ENCODE measurements at regions not wholly inside any gene's neighbourhood (a gene's known extent, or its start where the extent isn't known, plus 50 kb on each side); places are given as distances from the start of the nearest gene placed in this dataset.

GRCh38 chr2:181145645-181146044, 165.2 kb downstream of the UBE2E3 start:
- H3K9me3 ChIP-seq (ENCODE audit: low read depth), result no peaks in the 10 kb centered on the region
- H3K27ac ChIP-seq, result no peak overlapping the region
- no peak for DNase-seq (ENCODE audit: low spot score)
- no peaks in the 10 kb centered on the region for H3K36me3 ChIP-seq (replicated peaks; ENCODE audit: insufficient read depth, low read depth)
- TF ChIP-seq CTCF (IDR thresholded peaks at IDR 0.05; ENCODE audit: poor library complexity) (no peak), EZH2phosphoT487 (IDR thresholded peaks at IDR 0.05; ENCODE audit: low read depth, severe bottlenecking, unreplicated experiment) (no peak), EZH2 (IDR thresholded peaks at IDR 0.05; ENCODE audit: borderline replicate concordance) (no peak)
- H3K4me3 ChIP-seq, result no peak overlapping the region
- 97% methylated on average over 22 of the region's 22 CpGs for WGBS (ENCODE audit: low lambda C conversion rate, missing lambda C conversion rate)
- H3K79me2 ChIP-seq, result no peaks in the 10 kb centered on the region
- H3K4me1 ChIP-seq (ENCODE audit: insufficient read depth), result no peaks in the 10 kb centered on the region
- no peak overlapping the region for H2AFZ ChIP-seq
- H3K4me2 ChIP-seq, result no peak overlapping the region
- H3K27me3 ChIP-seq, result no peaks in the 10 kb centered on the region
- H4K20me1 ChIP-seq (ENCODE audit: insufficient read depth, poor library complexity, severe bottlenecking), result no peaks in the 10 kb centered on the region
- H3K9me2 ChIP-seq (replicated peaks; ENCODE audit: insufficient read depth), result no peaks in the 10 kb centered on the region

- H3K36me3 ChIP-seq (replicated peaks; ENCODE audit: insufficient read depth, low read depth), result no peaks in the 10 kb centered on the region
- no peaks in the 10 kb centered on the region for H4K20me1 ChIP-seq (ENCODE audit: insufficient read depth, poor library complexity, severe bottlenecking)
- no peak for TF ChIP-seq CTCF (IDR thresholded peaks at IDR 0.05; ENCODE audit: poor library complexity)
- TF ChIP-seq EZH2phosphoT487 (IDR thresholded peaks at IDR 0.05; ENCODE audit: low read depth, severe bottlenecking, unreplicated experiment), result no peak
- no peak for TF ChIP-seq EZH2 (IDR thresholded peaks at IDR 0.05; ENCODE audit: borderline replicate concordance)
- H3K9me2 ChIP-seq (replicated peaks; ENCODE audit: insufficient read depth), result no peaks in the 10 kb centered on the region
- WGBS (ENCODE audit: low lambda C conversion rate, missing lambda C conversion rate), result 85% methylated on average over 2 of the region's 2 CpGs
- H3K4me2 ChIP-seq, result no peak overlapping the region
- no peaks in the 10 kb centered on the region for H3K27me3 ChIP-seq
- no peak overlapping the region for H3K27ac ChIP-seq
- no peaks in the 10 kb centered on the region for H3K79me2 ChIP-seq
- no peaks in the 10 kb centered on the region for H3K9me3 ChIP-seq (ENCODE audit: low read depth)
- no peak for DNase-seq (ENCODE audit: low spot score)
- H3K4me1 ChIP-seq (ENCODE audit: insufficient read depth), result no peaks in the 10 kb centered on the region
- no peak overlapping the region for H2AFZ ChIP-seq
- no peak overlapping the region for H3K4me3 ChIP-seq
Observed at GRCh38 chr2:181146171-181146570, 165.8 kb downstream of the UBE2E3 start.

GRCh38 chr2:181149056-181149455, 168.7 kb downstream of the UBE2E3 start:
- H4K20me1 ChIP-seq (ENCODE audit: insufficient read depth, poor library complexity, severe bottlenecking), result no peaks in the 10 kb centered on the region
- no peaks in the 10 kb centered on the region for H3K9me3 ChIP-seq (ENCODE audit: low read depth)
- 58% methylated on average over 2 of the region's 2 CpGs for WGBS (ENCODE audit: low lambda C conversion rate, missing lambda C conversion rate)
- no peak for TF ChIP-seq CTCF (IDR thresholded peaks at IDR 0.05; ENCODE audit: poor library complexity)
- TF ChIP-seq EZH2 (IDR thresholded peaks at IDR 0.05; ENCODE audit: borderline replicate concordance), result no peak
- no peak for TF ChIP-seq EZH2phosphoT487 (IDR thresholded peaks at IDR 0.05; ENCODE audit: low read depth, severe bottlenecking, unreplicated experiment)
- no peaks in the 10 kb centered on the region for H3K36me3 ChIP-seq (replicated peaks; ENCODE audit: insufficient read depth, low read depth)
- no peaks in the 10 kb centered on the region for H3K27me3 ChIP-seq
- H3K9me2 ChIP-seq (replicated peaks; ENCODE audit: insufficient read depth), result no peaks in the 10 kb centered on the region
- no peak overlapping the region for H2AFZ ChIP-seq
- H3K4me3 ChIP-seq, result no peak overlapping the region
- DNase-seq (ENCODE audit: low spot score), result no peak
- H3K4me1 ChIP-seq (ENCODE audit: insufficient read depth), result no peaks in the 10 kb centered on the region
- H3K27ac ChIP-seq, result no peak overlapping the region
- H3K79me2 ChIP-seq, result no peaks in the 10 kb centered on the region
- no peak overlapping the region for H3K4me2 ChIP-seq

- Histone ChIP-seq H3K4me2 (no peak overlapping the region), H3K27ac (no peak overlapping the region)
- no peak for DNase-seq (ENCODE audit: low spot score)
Observed at GRCh38 chr2:181152226-181152625, 171.8 kb downstream of the UBE2E3 start.

More at GRCh38 chr2:181152226-181152625, 171.8 kb downstream of the UBE2E3 start:
- Histone ChIP-seq H3K4me3 (no peak overlapping the region), H3K79me2 (no peaks in the 10 kb centered on the region), H3K36me3 (replicated peaks; ENCODE audit: insufficient read depth, low read depth) (no peaks in the 10 kb centered on the region), H2AFZ (no peak overlapping the region), H3K9me3 (ENCODE audit: low read depth) (no peaks in the 10 kb centered on the region), H3K27me3 (no peaks in the 10 kb centered on the region), H3K4me1 (ENCODE audit: insufficient read depth) (no peaks in the 10 kb centered on the region), H4K20me1 (ENCODE audit: insufficient read depth, poor library complexity, severe bottlenecking) (no peaks in the 10 kb centered on the region), H3K9me2 (replicated peaks; ENCODE audit: insufficient read depth) (no peaks in the 10 kb centered on the region)
- TF ChIP-seq CTCF (IDR thresholded peaks at IDR 0.05; ENCODE audit: poor library complexity) (no peak), EZH2phosphoT487 (IDR thresholded peaks at IDR 0.05; ENCODE audit: low read depth, severe bottlenecking, unreplicated experiment) (no peak), EZH2 (IDR thresholded peaks at IDR 0.05; ENCODE audit: borderline replicate concordance) (no peak)

Measured in hepatocyte (in vitro differentiated cells).